ENCODE measurements at regions not wholly inside any gene's neighbourhood (a gene's known extent, or its start where the extent isn't known, plus 50 kb on each side); places are given as distances from the start of the nearest gene placed in this dataset.

- DNase-seq (ENCODE audit: low read depth in 4 of 4, low spot score in 3 of 4), result no peak
Observed at GRCh38 chr2:240335061-240335460, 100.4 kb upstream of the GPC1 start.

DNA sequence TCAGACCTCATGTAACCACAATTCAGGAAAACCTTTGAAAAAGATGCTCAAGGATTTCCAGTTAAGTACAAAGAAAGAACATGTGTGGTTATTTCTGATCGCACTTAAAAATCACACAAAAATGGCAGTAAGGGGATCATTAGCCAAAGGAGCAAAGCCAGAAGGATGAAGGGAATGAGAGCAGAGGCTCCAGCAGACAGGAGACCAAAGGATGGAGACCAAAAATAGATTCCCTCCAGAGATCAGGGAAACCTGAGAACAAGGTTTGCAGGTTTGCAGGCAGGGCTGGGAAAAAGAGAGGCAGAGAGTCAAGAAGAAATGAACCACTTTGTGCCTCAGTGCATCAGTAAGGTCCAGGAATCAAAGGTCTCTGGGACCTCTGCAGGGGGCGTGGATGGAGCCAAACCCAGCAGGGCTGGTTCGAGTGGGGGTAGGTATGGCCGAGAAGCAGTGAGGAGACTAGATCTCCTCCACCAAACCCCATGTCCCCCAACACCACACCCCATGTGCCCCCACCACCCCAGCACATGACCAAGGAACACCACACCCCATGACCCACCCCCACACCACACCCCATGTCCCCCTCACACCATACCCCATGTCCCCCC is 98.5 kb upstream of the GPC1 start:
- DNase-seq (ENCODE audit: low read depth in 4 of 4, low spot score in 3 of 4), result no peak

GRCh38 chr2:240338274-240338673 is 97.2 kb upstream of the GPC1 start:
- DNase-seq (ENCODE audit: low read depth in 4 of 4, low spot score in 3 of 4), result no peak

- no peak for DNase-seq (ENCODE audit: low read depth in 4 of 4, low spot score in 3 of 4)
Observed at GRCh38 chr2:240339411-240340360, 95.8 kb upstream of the GPC1 start.

GRCh38 chr2:240340361-240340761 is 95.1 kb upstream of the GPC1 start:
- no peak for DNase-seq (ENCODE audit: low read depth in 4 of 4, low spot score in 3 of 4)

DNA sequence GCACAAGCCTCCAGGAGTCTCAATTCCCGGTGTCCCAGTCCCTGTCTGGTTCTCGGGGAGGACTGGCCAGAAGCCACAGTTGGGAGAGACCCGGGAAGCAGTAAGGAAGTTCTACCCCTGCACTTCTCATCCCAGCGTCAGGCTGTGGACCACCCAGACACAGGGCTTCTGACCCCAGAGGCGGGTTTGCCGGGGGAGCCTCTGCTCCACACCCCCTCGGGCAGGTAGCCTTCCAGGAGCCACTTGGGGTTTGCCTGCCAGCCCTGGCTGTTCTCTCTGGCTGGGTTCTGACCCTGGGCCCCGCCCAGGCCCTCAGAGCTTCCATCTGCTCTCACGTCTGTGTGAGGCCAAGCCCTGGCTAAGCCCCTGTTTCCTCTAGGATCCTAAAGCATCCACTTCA is 94.4 kb upstream of the GPC1 start:
- DNase-seq (ENCODE audit: low read depth in 4 of 4, low spot score in 3 of 4), result no peak

- no peak for DNase-seq (ENCODE audit: low read depth in 4 of 4, low spot score in 3 of 4)
Observed at GRCh38 chr2:240343548-240343947, 91.9 kb upstream of the GPC1 start.

DNA sequence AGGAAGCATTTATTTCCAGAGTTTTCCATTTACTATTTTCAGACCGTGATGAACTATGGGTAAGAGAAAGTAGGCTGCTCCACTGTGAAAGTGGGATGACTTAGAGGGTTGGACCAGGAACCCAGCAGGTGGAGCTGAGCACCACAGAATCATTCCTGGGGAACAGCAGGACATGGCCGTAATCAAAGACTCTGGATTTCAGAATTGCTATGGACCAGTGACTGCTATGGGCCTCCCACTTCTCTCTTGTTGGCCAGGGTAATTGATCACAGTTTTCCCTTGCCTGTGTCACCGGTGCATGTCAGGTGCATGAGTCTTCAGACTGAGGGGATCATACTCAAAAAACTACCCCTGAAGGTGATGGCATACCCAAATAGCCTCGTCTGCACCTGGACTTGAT is 90.6 kb upstream of the GPC1 start:
- no peak for DNase-seq (ENCODE audit: low read depth in 4 of 4, low spot score in 3 of 4)

DNA sequence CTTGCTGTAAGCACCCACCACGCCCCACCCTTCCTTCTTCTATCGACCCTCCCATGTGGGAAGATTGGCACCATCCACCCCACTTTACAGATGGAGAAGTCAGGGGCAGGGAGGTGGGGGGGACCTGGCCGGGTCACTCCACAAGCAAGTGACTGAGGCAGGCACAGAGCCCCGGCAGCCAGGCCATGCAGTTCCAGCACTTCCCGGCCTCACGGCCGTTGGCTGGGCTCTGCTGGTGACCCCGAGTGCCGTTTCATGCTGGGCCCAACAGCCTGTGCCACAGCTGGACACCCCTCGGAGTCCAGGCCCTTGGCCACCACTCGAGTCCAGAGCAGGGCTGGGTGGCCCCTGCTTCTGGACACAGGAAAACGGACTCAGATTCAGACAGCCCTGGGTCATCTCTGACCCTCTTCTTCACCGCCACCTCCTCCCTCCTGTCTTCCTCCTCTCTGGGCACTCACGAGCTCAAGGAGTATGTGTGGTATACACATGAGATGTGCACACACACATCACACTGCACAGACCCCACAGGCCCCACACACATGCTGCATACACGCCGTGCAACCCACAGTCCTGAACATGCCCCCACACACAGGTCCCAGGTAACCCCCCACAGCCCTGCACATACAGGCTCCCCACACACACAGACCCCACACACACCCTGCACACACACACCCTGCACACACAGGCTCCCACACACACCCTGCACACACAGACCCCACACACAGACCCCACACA is 89.3 kb upstream of the GPC1 start:
- no peak for DNase-seq (ENCODE audit: low read depth in 4 of 4, low spot score in 3 of 4)

- DNase-seq (ENCODE audit: low read depth in 4 of 4, low spot score in 3 of 4), result no peak
Observed at GRCh38 chr2:240346753-240347372, 88.6 kb upstream of the GPC1 start.

- DNase-seq (ENCODE audit: low read depth in 4 of 4, low spot score in 3 of 4), result no peak
Observed at GRCh38 chr2:240347373-240347940, 88.0 kb upstream of the GPC1 start.

- no peak for DNase-seq (ENCODE audit: low read depth in 4 of 4, low spot score in 3 of 4)
Observed at GRCh38 chr2:240347949-240348500, 87.4 kb upstream of the GPC1 start.

DNA sequence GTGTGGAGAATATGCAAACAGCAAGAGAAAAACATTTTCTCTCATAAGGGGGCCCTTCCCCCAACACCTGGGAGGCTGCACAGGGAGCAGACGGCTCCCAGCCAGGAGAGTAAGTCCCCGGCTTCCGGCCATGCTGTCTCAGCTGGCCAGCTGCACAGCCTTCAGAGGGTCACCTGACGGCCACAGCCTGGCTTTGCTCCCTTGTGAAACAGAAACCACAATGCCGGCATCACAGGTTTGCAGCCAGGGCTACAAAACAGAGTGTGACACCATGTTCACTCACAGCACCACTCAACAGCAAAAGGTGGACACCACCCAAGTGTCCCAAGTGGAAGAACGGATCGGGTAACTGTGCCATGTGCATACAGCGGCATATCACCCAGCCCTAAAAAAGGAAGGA is 86.9 kb upstream of the GPC1 start:
- no peak for DNase-seq (ENCODE audit: low read depth in 4 of 4, low spot score in 3 of 4)

DNA sequence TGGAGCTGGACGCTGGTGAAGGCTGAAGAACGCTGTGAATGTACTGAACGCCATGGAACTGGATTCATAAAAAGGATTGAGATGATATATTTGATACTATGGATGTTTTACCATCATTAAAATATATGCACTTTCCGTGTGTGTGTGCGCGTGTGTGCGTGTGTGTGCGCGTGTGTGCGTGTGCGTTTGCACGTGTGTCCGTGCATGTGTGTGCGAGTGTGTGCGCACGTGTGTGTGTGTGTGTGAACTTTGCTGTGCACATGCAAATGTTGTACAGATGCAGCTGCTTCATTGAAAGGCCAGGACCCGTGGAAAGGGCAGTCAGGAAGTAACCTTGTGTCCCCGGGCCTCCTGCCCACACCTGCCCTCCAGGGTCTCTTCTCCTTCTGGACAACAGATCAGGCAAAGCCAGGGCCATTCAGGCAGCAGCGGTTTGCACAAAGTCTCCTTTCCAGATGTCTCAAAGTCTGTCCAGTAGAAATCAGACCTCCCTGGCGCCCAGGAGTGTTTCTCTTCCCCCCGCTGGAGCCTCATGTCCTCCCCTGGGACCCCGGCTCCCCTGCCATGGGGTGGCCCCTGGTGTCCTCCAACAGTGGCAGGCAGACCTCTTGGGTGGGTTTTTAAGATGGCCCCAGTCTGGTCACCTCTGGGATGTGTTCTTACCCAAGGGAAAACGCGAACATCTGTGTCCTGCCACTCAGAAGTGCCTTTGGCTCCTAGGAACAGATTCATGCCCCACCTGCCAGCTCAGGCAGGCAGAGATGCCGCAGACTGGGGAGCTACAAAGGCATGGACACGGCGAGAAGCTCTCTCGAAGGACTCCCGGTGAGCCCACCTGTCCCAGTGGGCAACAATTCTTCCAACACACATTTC is 86.1 kb upstream of the GPC1 start:
- DNase-seq (ENCODE audit: low read depth in 4 of 4, low spot score in 3 of 4), result no peak

DNA sequence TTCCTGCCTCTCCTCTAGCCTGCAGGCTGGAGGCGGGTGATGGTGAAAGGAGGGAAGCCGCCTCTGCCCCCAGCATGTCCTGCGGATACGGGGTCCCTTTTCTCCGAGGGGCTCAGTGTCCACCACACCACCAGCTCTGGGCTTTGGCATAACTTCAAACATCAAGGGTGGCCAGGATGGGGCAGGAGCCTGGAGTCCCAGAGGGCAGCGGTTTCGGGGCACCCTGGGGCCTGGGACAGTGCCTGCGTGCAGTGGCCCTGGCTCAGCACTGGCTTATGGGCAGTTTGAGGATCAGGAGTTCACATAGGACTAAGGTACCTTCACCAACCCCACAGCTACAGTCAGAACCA is 85.5 kb upstream of the GPC1 start:
- no peak for DNase-seq (ENCODE audit: low read depth in 4 of 4, low spot score in 3 of 4)

- no peak for DNase-seq (ENCODE audit: low read depth in 4 of 4, low spot score in 3 of 4)
Observed at GRCh38 chr2:240350696-240351087, 84.8 kb upstream of the GPC1 start.

DNA sequence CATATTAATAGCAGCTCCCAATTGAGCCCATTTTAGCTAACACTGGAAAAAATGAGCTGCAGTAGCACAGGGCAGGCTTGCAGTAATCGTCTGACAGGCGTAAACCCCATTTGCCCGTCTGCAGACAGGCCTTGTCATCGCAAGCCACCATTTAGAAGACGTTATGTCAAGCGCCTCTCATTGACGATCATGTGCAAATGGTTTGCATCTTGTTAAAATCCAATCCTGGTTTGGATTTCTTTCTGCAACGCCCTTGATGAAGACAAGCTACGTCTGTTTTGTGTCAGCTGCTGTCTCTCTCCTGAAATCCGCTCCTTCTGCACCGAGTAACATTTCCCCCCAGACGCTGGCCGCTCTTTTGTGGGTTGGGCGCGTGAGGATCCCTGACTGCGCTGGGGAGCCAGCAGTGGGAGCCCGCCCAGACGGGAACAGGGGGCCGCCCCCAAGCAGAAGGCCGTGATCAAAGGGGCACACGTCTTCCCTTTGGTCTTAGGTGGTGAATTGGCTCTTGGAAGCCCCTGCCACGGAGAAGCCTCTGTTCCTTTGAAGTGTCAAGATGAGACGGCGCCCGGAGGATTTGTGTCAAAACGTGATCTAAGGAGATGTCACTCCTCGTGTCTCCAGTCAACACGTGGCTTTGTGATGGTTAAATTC is 84.2 kb upstream of the GPC1 start:
- no peak for DNase-seq (ENCODE audit: low read depth in 4 of 4, low spot score in 3 of 4)

DNA sequence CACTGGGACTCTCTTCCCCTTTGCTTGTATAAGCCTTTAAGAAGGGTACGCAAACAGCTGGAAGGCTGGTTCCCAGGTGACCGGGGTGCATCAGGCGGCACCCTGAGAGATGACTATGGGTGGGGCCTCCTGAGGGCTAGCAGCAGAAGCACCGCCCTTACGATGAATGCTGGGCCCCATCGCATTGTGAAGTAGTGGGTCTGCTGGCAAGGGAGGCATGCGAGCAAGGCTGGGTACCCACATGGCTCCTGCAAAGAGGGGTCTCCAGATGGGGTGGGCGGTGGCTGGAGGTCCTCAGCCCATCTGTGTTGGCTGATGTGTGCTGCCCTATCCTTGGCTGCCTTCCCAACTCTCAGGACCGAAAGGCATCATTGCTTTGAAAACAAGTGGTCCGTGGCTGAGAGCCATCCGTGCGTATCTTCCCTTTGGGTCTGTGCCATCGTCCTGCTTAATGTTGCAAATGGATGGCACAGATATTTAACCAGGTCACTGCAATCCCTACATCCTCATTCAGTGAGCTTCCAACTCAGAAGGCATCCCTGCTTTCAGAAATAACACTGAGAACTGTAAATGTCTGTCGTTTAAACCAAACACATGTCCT is 83.5 kb upstream of the GPC1 start:
- DNase-seq (ENCODE audit: low read depth in 4 of 4, low spot score in 3 of 4), result no peak

All from left renal pelvis (tissue), 4 donors.